ENCODE measurements at regions not wholly inside any gene's neighbourhood (a gene's known extent, or its start where the extent isn't known, plus 50 kb on each side); places are given as distances from the start of the nearest gene placed in this dataset.

- H3K4me3 ChIP-seq (ENCODE audit: low read depth, low read length), result no peak overlapping the region
- TF ChIP-seq CTCF (IDR thresholded peaks at IDR 0.05; ENCODE audit: insufficient read depth, low read length), result no peak
- peak; percentile 5 for DNase-seq (ENCODE audit: low read depth)
Measured at GRCh38 chr14:65993103-65993502, 493.1 kb upstream of the CCDC196 start.

- H3K4me3 ChIP-seq (ENCODE audit: low read depth, low read length), result no peak overlapping the region
- TF ChIP-seq CTCF (IDR thresholded peaks at IDR 0.05; ENCODE audit: insufficient read depth, low read length), result no peak
- no peak for DNase-seq (ENCODE audit: low read depth)
Measured at GRCh38 chr14:65993996-65994395, 492.2 kb upstream of the CCDC196 start.

- TF ChIP-seq CTCF (IDR thresholded peaks at IDR 0.05; ENCODE audit: insufficient read depth, low read length), result no peak
- no peak overlapping the region for H3K4me3 ChIP-seq (ENCODE audit: low read depth, low read length)
- no peak for DNase-seq (ENCODE audit: low read depth)
Measured at GRCh38 chr14:65997347-65997746, 488.8 kb upstream of the CCDC196 start.

GRCh38 chr14:65999865-66000264 is 486.3 kb upstream of the CCDC196 start:
- TF ChIP-seq CTCF (IDR thresholded peaks at IDR 0.05; ENCODE audit: insufficient read depth, low read length), result no peak
- no peak for DNase-seq (ENCODE audit: low read depth)
- H3K4me3 ChIP-seq (ENCODE audit: low read depth, low read length), result no peak overlapping the region

GRCh38 chr14:66000766-66001165 is 485.4 kb upstream of the CCDC196 start:
- DNase-seq (ENCODE audit: low read depth), result no peak
- H3K4me3 ChIP-seq (ENCODE audit: low read depth, low read length), result no peak overlapping the region
- no peak for TF ChIP-seq CTCF (IDR thresholded peaks at IDR 0.05; ENCODE audit: insufficient read depth, low read length)

- no peak for DNase-seq (ENCODE audit: low read depth)
- H3K4me3 ChIP-seq (ENCODE audit: low read depth, low read length), result no peak overlapping the region
- no peak for TF ChIP-seq CTCF (IDR thresholded peaks at IDR 0.05; ENCODE audit: insufficient read depth, low read length)
Measured at GRCh38 chr14:66001356-66001755, 484.8 kb upstream of the CCDC196 start.

GRCh38 chr14:66003082-66003730 is 483.0 kb upstream of the CCDC196 start:
- H3K4me3 ChIP-seq (ENCODE audit: low read depth, low read length), result no peak overlapping the region
- no peak for DNase-seq (ENCODE audit: low read depth)
- TF ChIP-seq CTCF (IDR thresholded peaks at IDR 0.05; ENCODE audit: insufficient read depth, low read length), result no peak

All from fibroblast of the aortic adventitia (primary cell).